ENCODE measurements at regions not wholly inside any gene's neighbourhood (a gene's known extent, or its start where the extent isn't known, plus 50 kb on each side); places are given as distances from the start of the nearest gene placed in this dataset.

GRCh38 chr21:24045373-24045772, 1561.9 kb downstream of the MRPL39 start:
- ChIA-PET CTCF (interaction anchor here (0.7 to 2.2 kb wide), 9 partner anchors 16 to 1470 kb away, joined by 3 to 17 read pairs (median 4); no protein-coding TSS in a partner anchor), POLR2A (interaction anchor here (1.0 kb wide), 1 partner anchor 20 kb away, joined by 3 read pairs; no protein-coding TSS in a partner anchor)
- Histone ChIP-seq H3K4me1 (ENCODE audit: control insufficient read depth, extremely low read depth, insufficient read depth, low read length) (peaks cover 15% of the 10 kb centered on the region), H4K20me1 (replicated peaks; ENCODE audit: control insufficient read depth, extremely low read depth, insufficient read depth, low read length) (no peaks in the 10 kb centered on the region), H2AFZ (ENCODE audit: low read depth, low read length) (no peak overlapping the region), H3K4me2 (ENCODE audit: insufficient read depth, low read length) (no peak overlapping the region), H3K9ac (replicated peaks; ENCODE audit: extremely low read depth, insufficient read depth, low read length) (peak overlapping the region; percentile 43), H3K9me3 (replicated peaks; ENCODE audit: control insufficient read depth, insufficient read depth, low read length) (no peaks in the 10 kb centered on the region), H3K27ac (ENCODE audit: insufficient read depth, low read depth, low read length) (peak overlapping the region; percentile 25), H3K79me2 (ENCODE audit: control insufficient read depth, insufficient read depth, low read length) (no peaks in the 10 kb centered on the region), H3K4me3 (replicated peaks in 1 of 3; ENCODE audit: insufficient read depth in 1 of 3, low read depth in 1 of 3, low read length in 3 of 3) (no peak overlapping the region), H3K9me1 (replicated peaks; ENCODE audit: control insufficient read depth, extremely low read depth, insufficient read depth, low read length) (no peaks in the 10 kb centered on the region), H3K27me3 (ENCODE audit: control insufficient read depth in 2 of 2, insufficient read depth in 2 of 2, low read length in 2 of 2) (no peaks in the 10 kb centered on the region), H3K36me3 (ENCODE audit: control insufficient read depth in 2 of 2, extremely low read depth in 1 of 2, insufficient read depth in 2 of 2, low read length in 2 of 2) (no peaks in the 10 kb centered on the region)
- BruUV-seq (replicated peaks): no TSS peak
- TF ChIP-seq GATA2 (IDR thresholded peaks at IDR 0.05; ENCODE audit: insufficient read depth, insufficient read length, low read depth, low read length) (no peak), MYC (IDR thresholded peaks at IDR 0.05; ENCODE audit: low read depth, low read length) (no peak), EZH2 (IDR thresholded peaks at IDR 0.05; ENCODE audit: borderline replicate concordance, low read depth, low read length, severe bottlenecking) (no peak), MAX (IDR thresholded peaks at IDR 0.05; ENCODE audit: insufficient read depth, insufficient read length) (no peak), CTCF (IDR thresholded peaks at IDR 0.05; ENCODE audit: extremely low read depth in 1 of 2, insufficient read depth in 1 of 2, low read depth in 1 of 2, low read length in 2 of 2) (no peak), FOS (IDR thresholded peaks at IDR 0.05; ENCODE audit: borderline replicate concordance, insufficient read depth, low read length) (no peak), POLR2AphosphoS5 (IDR thresholded peaks at IDR 0.05; ENCODE audit: insufficient read depth, low read depth, low read length) (no peak), JUN (IDR thresholded peaks at IDR 0.05; ENCODE audit: borderline replicate concordance, insufficient read depth, insufficient read length, low read depth) (no peak), POLR2A (IDR thresholded peaks at IDR 0.05; ENCODE audit: low read depth, low read length) (no peak)
- dilution Hi-C loops (cut with MboI; ENCODE audit: extremely low pct_ligation_motif_present, low sequenced_read_pairs) (no loop called here), intact Hi-C loops (cut with micrococcal nuclease) (loop anchor here (1.0 to 5.0 kb wide), 4 partner anchors 19 to 1143 kb away; no protein-coding TSS in a partner anchor)
- FAIRE-seq: no peak
- no peak for DNase-seq (ENCODE audit: low read depth, low spot score)

All from endothelial cell of umbilical vein (primary cell).